GM18858 (cell line): ENCODE measurements at regions not wholly inside any gene's neighbourhood (a gene's known extent, or its start where the extent isn't known, plus 50 kb on each side); places are given as distances from the start of the nearest gene placed in this dataset.
"Not testable (repeated sequence)": the region's sequence is repeated elsewhere in the genome, so short reads cannot be mapped to it uniquely, and the experiment has no call there.

Source experiments
- ATAC-seq: cut with Tn5 transposase; IDR thresholded peaks from one replicate; pipeline ENCODE4 v1.9.1; 2021; ENCODE audit not compliant: unreplicated experiment

DNA sequence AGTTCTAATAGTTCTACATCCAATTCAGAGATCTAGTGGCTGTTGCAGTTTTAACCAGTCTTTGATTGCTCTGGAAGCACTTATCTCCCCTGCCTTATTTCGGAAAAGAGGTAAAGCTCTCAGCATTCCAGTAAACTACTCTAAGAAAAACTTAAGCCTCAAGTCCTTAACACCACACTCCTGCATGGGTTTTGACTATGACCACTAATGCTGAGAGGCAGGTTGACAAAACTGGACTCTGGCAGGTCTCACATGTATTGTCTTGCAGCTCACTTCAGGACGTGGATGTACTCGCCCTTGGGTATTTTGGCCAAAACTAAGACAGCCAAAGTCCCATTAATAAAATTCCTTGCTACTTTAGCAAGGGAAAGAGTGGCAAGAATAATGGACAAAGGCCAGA lies 405.9 kb upstream of the GRM7 start:
- ATAC-seq, result no peak

DNA sequence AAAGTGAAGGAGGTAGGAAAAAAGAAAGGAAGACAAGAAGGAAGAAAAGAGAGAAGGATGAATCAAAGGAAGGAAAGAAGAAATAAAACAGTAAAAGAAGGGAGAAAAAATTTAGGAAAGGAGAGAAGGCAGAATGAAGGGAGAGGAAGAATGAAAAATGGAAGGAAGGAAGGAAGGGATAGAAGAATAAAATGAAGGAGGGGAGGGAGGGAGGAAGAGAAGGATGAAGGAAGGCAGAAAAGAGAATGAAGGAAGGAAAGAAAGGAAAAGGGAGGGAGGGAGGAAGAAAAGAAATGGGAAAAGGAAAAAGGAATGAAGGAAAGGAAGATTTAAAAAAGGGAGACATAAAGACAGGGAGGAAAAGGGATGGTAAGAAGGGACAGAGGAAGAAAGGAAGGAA lies 393.7 kb upstream of the GRM7 start:
- no peak for ATAC-seq

DNA sequence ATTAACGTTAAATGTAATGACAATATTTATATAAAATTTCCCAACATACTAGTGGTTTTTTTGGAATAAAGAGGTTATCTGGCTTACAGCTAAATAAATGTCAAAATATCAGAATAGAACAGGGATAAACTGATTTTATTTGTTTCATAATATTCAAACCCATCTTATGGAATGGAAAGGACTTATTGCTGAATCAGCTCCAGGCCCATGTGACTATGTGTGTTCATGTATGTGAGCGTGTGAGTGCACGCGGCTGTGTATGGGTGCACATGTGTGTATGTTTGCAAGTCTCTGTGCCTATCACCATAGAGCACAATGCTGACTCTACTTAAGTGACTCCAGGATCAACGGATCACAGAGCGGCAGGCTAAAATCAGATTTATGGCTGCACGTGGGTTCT lies 392.3 kb upstream of the GRM7 start:
- ATAC-seq, result no peak

DNA sequence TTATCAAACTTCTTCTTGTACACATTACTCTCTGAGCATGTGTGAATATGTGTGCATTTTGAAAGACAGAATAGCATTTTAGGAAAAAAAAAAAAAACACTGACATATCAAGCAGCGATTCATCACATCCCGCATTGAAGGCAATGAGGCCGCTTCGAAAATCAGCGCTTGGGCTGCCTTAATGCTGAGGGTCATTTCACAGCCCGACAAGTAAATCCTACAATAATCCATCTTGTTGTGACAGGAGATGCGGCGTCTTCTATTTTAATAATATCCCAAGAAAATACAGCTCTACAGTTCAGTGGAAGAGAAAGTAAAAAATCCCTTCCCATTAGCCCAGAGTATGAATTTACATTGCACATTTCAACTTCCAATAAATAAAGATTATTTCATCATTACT lies 389.2 kb upstream of the GRM7 start:
- ATAC-seq, result no peak

DNA sequence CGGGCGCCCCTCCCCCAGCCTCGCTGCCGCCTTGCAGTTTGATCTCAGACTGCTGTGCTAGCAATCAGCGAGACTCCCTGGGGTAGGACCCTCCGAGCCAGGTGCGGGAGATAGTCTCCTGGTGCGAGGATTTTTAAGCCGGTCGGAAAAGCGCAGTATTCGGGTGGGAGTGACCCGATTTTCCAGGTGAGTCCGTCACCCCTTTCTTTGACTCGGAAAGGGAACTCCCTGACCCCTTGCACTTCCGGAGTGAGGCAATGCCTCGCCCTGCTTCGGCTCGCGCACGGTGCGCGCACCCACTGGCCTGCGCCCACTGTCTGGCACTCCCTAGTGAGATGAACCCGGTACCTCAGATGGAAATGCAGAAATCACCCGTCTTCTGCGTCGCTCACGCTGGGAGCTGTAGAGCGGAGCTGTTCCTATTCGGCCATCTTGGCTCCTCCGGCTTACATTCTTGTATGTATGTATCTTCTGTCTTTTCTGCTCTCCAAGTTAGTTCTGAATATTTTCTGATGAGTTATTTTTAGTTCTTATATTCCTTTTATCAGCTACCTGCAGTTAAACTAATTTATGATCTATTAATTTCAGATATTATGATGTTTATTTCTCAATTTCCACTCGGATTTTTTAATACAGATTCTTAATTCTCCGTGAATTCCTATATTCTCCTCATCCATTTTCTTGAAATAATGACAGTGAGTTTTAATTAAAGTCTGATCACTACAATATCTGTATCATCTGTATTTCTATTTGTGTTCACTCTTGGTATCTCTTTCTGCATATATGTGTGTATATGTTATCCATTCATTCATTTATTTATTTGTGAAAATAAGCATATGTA lies 370.2 kb upstream of the GRM7 start:
- ATAC-seq, result not testable (repeated sequence)

DNA sequence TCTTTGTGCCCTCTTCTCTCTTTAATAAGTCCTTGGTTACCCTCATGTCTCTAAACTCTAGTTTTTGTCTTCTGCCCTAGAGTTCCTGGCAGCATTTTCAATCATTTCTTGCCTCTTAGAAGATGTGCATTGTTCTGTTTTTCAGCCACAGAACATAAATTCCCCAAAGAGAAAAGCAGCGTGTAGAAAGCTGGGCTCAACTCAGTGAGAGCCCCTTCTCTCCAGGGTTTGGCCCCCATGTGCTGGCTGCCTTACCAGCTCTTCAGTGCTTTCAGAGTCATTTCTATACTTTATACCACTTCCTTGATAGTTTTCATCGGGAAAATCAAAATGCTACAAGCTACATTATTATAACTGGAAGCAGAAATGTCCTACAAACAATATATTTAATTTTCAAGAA lies 369.1 kb upstream of the GRM7 start:
- no peak for ATAC-seq

DNA sequence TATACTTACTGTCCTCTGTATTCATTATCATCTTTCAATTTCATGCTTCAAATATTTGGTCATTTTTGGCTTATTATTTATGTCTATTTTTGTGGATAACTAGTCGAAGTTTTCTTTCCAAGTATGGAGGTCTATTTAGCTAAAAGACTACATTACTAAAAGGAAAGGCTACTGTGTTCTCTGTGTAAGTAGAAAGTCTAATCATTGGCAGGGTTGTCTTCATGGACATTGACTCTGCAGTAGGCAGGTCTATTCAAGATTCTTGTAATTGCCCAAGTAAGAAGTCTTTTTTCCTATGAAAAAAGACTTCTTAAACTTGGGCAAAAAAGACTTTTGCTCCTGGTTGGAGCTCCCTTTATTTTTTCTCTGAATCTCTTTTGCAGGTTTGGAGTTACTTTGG lies 368.6 kb upstream of the GRM7 start:
- no peak for ATAC-seq

DNA sequence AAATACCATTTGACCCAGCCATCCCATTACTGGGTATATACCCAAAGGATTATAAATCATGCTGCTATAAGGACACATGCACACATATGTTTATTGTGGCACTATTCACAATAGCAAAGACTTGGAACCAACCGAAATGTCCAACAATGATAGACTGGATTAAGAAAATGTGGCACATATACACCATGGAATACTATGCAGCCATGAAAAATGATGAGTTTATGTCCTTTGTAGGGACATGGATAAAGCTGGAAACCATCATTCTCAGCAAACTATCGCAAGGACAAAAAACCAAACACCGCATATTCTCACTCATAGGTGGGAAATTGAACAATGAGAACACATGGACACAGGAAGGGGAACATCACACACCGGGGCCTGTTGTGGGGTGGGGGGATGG lies 362.0 kb upstream of the GRM7 start:
- ATAC-seq, result not testable (repeated sequence)

DNA sequence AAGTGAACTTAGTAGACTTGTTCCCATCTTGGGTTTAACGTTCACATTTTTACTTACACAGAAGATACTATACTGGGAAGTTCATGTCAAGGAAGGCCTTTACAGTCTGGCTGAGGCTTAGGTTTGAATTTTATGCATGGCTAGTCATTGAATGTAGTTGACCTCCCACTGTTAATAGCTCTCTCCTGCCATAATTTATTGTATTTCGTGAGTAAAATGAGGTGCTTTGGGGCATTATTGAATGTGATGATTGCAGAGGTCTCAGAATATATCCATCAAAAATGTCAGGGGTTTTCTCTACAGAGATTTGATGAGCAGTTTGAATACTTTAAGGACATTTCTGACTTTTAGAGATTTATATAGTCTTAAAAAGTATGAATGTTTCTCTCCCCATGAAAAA lies 356.6 kb upstream of the GRM7 start:
- no peak for ATAC-seq

DNA sequence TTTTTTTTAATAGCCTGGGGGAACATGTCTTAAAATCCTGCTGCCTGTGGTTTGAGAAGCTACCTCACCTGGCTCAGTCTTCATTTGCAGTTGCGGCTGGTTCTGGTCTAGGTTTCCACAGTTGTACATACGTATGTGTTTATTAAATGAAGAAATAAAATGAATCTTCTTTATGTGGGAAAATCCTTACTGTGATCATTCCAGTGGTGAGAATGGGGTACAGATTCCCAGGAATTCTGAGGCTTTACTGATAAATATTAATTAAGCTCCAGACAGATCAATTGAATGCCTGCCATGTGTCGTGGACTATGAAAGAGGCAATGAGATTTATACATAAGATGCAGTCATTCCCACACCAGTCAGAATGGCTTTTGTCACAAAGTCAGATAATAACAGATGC lies 356.1 kb upstream of the GRM7 start:
- ATAC-seq, result no peak

DNA sequence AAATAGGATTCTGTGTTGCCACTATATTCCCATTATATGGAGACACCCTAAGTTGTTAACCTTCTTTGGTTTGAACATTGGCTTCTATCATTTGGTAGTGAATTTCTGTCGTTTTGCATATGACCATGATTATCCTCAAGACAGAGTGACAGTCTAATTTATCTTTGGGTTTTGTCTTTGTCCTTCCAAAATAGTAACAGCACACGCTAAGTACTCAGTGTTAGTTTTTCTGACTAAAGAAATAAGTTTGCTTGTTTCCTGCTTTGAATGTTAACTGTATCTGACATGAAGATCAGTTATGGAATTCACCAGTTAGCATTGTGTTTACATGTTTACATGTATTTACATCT lies 352.5 kb upstream of the GRM7 start:
- ATAC-seq, result no peak

DNA sequence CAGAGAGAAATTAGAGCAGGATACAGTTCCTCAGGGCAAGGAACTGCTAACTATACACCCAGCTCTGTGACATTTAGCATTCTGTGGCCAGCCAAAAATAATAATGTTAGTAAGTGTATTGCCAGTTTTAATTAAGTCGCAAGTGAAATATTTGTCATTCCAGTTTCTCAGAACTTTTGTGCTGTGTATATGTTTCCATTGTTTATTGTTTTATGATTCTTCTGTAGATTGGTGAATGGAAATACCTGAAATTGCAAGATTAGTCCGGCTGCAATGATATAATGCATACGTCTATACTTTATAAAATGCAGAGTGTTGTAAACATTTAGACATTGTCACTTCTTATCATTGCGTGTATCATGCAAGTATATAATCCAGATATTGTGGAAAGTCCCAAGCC lies 351.3 kb upstream of the GRM7 start:
- no peak for ATAC-seq

DNA sequence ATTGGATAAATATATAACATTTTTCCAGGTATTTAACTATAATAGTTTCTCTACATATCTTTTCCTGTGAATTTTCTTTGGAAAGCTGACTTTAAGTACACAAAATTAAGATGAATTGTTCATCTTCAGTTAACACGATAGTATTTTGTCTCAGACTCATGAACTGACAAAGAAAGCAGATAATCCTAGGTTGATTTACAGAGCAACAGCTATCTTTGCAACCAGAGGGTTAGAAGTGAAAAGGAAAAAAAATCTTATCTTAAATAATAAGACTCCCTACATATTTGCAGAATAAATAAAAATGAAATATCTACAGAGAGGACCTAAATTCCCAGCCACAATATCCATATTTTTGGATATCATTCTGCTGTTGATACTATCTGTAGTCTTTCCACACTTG lies 350.2 kb upstream of the GRM7 start:
- ATAC-seq, result no peak

DNA sequence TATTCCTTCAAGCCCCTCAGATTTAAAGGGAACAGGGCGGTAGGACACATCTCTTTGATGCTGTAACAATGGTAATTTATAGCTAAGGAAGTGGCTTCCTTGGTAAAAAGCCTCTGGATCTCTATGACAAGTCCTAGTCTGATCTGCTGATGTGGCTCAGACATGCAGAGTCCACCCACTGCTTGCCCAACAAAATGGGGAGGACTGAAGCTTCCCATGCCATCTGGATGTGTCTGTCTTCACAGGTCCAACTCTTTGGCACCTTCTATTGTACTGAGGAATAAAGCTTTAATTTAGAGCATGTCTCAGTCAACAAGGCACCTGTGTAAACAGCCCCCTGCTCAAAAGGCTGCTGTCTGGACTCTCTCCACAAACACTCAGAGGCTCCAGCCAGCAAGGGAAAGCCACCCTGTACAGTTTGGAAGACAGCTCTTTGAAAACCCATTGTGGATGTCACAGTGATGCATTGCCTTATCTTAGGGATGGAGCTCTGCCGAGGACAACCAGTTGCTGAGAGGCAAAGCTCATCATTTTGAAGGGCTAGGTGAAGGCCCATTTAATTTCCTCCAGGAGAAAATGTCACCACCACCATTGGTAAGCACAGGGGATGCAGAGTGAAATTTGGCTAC lies 348.6 kb upstream of the GRM7 start:
- ATAC-seq, result no peak

DNA sequence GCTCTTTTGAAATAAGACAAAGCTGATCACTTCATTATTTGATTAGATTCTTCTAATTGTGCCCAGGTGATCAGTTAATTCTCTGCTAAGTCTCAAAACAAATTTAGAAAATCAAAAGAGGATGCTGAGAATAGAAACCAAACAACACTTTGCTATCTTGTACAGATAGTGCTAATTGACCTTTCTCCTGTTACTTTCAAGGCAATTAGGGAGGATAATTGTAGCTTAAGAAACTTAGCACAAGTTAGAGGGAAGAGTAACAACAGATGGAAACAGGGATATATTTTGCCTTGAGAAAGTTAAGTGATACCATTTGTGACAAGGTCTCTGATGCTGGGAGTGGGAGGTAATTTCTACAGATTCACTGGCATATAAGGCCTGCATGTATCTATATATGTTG lies 344.8 kb upstream of the GRM7 start:
- no peak for ATAC-seq

DNA sequence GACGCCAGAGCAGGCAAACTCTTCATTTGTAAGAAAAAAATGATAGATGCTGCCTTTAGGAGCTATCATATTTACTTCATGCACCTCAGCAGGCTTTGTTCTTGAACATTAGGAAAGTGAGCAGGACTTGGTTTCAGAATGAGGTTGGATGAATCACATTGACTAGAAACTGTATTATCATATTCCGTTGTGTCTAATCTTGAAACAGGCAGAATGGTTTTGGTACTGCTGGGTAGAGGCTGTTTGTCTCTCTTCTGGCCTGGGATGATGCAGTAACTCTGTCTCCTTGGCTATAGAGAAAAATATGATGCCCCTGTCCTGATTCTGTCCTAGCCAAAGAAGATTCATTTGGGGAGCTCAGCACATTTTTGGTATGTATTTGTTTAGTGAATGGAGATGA lies 344.2 kb upstream of the GRM7 start:
- no peak for ATAC-seq

DNA sequence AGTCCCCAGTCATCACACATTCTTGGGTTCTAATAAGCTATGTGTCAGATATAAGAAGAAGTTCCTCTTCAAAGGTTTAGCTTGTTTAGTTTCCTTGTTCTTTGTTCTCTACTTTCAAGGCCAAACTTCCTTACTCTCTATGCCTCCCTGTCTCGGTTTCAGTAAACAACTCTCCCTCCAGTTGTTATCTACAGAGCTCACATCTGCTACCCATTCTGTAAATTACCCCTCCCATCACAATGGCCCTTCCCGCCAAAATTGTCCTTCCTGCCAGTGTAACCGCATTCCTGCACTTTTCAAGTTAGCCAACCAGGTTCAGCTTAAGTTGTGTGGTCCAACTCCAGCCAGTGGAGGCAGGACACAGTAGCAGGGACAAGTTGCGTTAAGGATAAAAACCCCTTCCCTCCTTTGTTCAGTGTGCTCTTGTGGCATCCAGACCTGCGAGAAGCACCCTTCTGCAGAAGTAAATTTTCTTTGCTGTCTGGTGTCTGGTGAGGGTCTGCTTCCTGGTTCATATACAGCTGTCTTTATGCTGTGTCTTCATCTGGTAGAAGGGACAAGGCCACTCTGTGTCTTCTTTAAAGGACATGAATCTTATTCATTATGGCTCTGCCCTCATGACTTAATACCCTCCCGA lies 342.1 kb upstream of the GRM7 start:
- no peak for ATAC-seq

DNA sequence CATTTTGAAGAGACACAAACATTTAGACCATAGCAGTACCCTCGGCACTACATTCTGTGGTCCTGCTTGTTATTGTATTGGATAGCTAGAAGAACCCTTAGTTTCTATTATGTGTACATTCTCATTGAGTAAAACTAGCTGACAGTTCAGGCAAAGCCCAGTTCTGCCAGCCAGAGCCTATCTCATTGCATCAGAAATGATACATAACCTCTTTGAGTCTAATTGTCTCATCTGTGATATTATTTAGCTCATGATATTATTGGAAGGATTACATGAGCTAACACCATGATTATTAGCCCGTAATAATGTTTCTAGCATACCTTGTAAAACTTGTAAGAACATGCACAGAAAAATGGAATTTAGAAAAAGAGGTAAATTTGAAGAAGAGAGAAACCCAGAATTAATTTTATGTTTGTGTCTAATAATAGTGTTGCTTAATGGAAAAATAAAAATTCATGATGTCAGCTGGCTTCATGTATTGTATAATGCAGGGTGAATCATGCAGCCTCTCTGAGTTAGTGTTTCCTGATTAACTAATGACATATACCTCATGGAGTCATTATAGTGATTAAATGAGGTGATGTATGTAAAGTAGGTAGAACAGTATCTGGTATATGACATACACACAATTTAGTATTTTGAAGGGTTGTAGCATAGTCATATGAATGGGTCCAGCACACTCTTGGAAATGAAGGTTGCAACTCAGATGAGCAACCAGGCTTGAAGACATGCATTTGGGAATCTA lies 339.4 kb upstream of the GRM7 start:
- ATAC-seq, result no peak

DNA sequence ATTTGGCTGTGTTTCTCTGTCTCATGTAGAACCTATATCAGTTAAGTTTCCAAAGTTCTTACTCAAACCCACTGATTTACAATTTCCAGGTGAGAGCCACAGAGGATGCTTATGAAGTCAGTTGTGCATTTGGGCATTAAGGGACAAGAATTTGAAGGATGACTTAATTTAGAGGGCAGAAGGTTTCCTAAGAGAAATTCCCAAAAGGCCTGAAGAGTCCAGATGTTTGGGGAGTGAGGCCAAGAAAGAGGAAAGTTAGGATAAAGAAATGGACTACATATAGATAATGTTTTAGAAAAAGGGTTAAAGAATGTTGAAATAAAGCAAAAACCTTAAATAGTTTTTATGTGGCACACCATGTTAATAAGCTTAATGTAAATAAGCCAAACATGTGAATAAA lies 338.7 kb upstream of the GRM7 start:
- ATAC-seq, result no peak

DNA sequence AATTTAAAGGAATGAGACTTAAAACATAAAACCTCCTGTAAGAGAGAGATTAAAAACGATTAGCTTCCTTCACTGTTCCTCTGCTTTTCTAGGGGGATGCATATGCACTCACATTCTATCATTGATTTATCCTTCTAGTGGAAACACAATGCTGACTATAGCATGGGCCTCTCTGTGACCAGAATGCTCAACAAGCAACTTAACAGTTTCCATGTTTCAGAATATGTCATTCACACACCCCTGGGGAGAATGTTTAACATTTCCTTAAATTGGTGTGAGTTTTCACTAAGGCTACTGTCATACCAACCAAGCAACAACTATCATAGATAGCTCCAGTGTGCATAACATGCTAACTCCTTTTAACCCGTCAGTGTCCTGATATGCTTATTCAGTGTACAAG lies 337.9 kb upstream of the GRM7 start:
- ATAC-seq, result no peak

DNA sequence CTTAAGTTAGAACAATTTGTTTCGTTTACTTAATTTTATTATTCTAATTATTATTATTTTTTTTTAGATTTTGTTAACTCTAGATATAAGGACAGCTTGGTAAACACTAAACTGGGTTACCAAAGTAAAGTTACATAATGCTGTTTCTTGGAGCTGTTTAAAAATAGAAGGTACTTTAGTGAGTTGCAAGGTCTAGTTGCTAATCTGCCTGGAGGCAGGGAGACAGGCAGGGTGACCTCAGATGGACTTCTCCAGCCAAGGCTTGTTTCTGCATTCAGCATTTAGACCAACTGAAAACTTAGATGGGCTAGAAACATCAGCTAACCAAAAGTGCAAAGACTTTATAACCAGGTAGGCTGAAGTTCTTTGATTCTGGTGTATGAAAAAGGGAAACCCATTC lies 336.4 kb upstream of the GRM7 start:
- ATAC-seq, result no peak

DNA sequence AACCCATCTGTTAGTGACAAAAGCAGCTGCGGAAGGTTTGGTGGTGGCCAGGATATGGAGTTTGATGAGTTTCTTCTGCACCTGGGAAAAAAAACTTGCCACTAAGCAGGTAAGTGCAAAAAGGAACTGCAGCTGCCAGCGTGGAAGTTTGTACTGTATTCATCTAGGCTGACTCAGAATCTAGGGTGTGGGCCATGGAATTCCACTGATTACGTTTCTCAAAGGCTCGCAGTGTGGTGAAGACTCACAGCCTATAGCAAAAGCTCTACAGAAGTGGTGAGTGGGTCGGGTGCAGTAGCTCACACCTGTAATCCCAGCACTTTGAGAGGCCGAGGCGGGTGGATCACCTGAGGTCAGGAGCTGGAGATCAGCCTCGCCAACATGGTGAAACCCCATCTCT lies 334.6 kb upstream of the GRM7 start:
- ATAC-seq, result no peak
